NCI-H187 (cell line): ENCODE measurements at regions not wholly inside any gene's neighbourhood (a gene's known extent, or its start where the extent isn't known, plus 50 kb on each side); places are given as distances from the start of the nearest gene placed in this dataset.
"Not testable (repeated sequence)": the region's sequence is repeated elsewhere in the genome, so short reads cannot be mapped to it uniquely, and the experiment has no call there.

Source experiments
- DNase-seq, 2 experiments: peaks; one replicate each; lab custom pipeline; 2025; lab: John Stamatoyannopoulos, UW

DNA sequence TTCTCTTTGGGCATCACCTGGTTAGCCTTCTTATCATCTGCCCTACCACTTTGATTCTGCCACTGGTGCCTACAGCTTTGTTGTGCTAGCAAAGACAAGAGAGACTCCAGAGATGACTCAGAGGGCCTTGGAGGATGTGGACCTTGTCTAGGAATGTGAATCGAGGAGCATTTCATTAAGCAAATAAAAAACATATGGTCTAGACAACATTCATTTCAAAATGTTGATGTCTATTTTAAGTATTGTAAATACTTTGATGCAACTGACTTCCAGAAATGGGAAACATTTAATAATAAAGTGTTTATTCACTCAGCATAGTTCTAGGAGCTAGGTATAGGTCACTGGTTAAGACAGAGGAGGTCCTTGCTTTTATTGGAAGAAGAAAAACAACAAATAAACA, 195.5 kb downstream of the CDCA7 start:
- DNase-seq, result no peak

DNA sequence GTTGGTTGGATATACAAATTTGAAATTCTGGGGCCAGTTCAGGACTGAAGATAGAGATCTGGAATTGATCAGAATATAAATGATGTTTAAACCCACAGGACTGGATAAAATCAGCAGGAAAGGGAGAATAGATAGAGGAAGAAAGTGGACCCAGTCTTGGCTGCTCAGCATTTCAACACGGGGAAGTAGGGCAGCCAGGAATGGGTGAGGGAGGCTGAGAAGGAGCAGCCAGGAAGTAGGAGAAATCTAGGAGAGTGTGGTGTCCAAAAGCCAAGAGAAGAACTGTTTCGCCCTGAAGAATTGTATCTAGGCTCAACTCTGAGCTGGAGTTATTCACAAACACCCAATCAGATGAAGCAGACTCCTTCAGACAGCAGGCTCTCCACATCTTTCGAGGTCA, 197.9 kb downstream of the CDCA7 start:
- DNase-seq, result no peak

DNA sequence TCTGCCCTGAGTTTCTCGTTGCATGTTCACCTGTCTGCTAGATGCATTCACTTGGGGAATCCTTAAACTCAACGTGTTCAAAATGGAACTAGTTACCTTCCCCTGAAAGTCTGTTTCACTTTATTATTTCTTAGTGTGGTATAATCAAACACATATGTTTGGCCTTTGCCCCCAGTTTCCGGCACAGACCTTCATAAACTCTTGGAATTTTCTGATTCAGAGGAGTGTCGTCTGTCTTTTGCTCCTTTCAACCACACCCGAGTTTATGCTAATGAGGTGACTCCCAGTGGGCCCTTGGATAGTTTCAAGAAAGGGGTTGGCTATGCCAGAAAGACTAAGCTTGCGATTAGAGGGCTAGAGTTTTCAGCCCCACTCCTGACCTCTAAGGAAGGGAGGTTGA, 198.9 kb downstream of the CDCA7 start:
- DNase-seq, result no peak

DNA sequence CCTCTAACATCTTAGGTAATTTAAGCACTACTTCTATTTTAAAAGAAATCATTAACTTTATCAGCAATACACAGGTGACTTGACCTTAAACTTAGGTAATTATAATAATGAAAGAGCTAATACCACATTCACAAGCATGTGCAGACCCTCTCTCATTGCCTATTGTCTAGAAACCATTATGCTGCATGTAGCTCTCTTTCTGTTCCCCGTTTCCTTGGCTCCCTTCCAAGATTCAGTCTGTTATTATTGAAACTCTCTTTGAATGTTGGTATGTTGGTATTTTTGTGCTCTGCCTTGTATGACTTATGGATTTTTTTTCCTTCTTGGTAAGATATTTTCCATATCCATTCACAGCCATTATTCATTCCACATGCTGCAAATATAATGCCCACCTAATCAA, 201.2 kb downstream of the CDCA7 start:
- DNase-seq, result no peak

DNA sequence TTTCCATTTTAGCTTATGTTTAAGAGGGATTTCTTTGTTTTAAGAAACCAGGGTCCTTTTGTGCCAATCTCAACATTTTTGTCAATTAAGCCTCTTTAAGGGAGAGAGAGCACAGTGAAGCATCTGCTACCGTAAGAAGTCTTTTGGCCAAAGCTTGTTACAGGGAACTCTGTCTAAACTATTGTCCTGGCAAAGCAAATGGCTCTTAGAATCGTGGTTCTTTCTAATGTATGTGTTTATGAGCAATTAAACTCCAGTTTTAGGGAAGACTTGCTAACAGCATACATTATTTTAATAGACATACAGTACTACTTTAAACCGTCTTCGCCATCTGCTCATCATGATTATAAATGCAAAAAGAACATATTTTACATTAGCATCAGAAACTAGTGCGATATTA, 202.1 kb downstream of the CDCA7 start:
- DNase-seq, result no peak

DNA sequence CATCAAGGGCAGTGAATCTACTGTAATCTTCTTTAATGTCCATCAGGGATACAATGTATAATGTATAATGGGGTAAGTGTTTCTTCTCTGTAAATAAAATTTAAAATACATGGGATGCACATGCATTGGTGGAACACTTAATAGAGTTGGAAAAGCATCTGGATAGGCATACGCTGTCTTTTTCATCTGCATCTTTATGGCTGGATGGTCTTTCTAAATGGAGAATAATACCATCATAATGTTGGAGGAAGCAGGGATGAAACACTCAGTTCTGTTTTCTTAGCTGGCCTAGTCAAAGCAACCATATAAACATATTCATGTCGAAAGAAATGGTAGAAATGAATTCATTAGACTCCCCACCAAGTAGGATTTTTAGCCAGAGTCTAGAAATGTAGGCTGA, 202.8 kb downstream of the CDCA7 start:
- no peak for DNase-seq

DNA sequence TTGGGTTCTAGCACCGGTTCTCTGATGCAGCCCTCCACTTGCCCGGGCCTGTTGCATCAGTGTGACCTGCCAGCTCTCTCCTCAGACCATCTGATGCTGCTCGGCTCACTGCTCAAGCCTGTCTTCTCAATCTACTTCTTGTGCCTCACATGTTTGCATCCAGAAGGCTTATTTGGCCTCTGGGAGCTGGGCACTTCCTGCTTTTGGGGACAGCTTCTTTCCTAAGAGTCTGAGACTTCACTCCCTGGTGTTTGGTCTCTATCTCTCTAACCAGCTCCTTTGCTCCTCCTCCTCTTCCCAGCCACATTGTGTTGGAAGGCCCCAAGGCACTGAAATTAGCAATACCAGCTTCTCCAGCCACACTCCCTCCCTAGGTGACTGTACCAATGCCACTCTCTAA, 212.8 kb downstream of the CDCA7 start:
- no peak for DNase-seq

DNA sequence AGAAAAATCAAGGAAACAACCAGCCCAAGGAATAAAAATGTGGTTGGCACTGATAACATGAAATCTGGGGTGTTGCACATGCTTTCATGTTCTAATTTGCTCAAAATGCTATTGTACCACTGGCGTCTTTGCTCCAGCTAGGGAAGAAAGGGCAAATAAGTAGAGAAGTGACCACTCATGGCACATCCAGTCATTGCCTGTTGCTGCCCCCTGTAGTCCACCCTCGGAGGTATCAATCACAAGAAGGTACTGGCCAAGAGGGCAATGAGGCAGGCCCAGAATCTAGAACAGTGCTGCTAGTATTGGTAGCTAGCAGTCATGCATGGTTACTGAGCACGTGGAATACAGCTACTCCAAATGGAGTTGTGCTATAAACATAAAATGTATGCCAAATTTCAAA, 213.4 kb downstream of the CDCA7 start:
- DNase-seq, result no peak

DNA sequence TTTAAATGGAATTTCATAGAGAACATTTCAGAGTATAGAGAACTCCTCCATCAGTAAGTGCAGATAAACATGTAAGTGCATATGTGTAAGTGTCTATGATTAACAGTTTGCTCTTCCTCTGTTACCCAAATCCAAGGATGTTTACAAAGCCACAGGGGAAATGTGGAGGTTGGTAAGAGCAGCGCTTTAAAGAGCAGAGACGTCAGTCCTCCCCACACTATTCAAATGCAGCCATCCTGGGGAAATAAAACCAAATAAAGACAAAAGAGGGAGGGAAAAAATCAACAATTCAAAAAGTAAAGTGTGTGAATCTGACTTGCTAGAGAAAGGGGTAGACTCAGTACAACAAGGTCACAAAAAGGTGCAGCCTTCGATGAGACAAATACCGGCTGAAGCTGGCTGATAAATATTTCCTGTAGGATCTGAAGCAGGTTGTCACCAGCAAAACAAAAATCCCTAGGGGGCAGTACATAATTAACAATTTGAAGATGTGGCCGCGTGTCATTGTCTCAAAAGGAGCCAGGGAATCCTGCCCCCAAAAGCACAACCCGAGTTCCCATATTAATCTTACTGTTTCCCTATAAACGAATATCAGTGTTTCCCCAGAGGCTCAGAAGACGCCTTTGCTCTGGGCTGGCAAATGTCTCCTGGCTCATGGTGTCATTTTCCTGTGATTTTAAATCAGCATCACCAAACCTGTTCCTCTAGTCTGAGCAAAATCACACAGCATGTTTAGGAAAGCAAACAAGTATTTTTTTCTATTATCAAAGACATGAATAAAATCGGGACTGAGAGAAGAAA, 216.5 kb downstream of the CDCA7 start:
- no peak for DNase-seq

DNA sequence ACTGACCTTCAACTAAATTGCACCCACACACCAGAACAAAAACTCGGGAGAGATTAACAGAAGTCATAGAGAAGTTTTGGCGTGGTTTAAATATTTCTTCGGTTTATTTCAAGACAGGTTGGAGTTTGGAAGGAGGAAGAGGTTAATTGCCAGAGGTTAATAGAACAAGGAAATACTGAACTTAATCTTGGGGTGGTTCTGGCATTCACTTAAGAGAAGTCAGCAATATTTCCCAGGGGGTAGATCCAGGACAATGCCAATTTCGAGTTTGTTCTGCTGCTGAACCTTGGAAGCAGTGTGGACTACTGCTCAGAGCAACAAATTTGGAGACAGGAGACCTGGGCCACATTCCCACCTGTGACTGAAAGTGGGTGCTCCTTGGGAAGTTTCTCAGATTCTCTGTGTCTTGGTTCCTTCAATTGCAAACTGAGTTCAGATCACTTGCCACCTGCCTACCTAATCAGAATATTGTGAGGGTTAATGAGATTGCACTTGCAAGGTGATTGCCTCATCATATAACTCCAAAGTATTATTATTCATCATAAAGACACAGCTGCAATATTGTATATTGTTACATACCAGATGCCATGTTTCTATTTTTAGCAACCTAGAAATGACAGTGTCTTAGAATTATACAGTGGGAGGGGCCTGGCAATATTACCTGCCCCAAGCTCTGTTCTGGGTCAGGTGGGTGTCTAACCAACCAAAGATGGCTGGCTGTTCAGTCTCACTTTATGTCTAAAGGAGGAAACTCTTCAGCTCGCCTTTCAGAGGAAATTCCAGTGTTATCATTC, 217.4 kb downstream of the CDCA7 start:
- DNase-seq, result no peak

DNA sequence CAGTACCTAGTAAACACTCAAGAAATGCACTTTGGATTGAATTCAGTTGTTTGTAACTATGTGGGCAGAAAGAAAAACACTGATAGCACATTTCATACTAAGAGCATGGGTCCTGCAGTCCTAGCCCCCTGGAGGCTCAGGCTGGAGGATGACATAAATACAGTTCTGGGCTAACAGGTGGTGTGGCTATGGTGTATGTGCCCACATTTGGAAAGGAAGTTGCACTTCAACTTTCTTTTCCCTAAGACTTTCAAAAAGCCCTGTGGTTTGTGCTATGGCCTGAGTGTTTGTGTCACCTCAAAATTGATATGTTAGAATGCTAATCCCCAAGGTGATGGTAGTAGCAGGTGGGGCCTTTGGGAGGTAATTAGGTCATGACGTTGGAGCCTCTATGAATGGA, 218.2 kb downstream of the CDCA7 start:
- no peak for DNase-seq

DNA sequence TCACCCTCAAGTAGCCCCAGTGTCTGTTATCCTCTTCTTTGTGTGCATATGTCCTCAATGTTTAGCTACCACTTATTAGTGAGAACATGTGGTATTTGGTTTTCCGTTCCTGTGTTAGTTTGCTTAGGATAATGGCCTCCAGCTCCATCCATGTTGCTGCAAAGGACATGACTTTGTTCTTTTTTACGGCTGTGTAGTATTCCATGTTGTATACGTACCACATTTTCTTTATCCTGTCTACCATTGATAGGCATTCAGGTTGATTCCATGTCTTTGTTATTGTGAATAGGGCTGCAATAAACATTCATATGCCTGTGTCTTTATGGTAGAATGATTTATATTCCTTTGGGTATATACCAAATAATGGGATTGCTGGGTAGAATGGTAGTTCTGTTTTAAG, 219.1 kb downstream of the CDCA7 start:
- DNase-seq, result not testable (repeated sequence)

DNA sequence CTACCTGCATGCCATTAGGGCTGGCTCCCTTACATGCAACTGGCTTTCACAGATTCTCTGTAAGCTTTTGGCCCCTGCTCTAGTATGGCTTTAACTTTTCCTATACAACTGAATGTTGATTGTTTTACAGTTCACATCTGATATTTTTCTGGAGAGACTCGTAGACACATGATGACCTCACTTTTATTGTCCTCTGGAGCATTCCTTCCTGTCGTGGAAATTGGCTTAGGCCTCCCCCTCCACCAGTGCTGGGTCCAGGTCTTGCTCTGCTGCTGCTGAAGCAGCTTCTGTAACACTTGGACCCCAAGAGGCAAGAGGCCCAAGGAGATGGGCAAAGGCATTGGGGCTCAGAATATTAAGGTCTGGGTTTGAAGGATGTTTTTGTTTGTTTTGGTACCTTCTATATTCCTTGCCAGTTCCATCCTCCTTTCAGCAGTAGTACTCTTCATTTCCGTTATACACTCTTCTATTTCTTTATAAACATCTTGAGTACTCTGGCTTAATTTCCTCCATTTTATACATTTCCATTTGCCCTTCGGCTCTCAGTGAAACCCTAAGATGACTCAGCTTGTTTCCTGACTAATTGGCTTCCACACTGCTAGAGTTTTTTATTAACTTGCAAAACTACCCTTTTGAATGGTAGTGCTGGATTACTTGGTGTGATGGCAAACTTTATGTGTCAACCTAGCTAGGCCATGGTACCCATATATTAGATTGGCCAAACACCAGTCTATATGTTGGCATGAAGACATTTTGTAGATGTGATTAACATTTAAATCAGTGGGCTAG, 219.8 kb downstream of the CDCA7 start:
- DNase-seq, result no peak

DNA sequence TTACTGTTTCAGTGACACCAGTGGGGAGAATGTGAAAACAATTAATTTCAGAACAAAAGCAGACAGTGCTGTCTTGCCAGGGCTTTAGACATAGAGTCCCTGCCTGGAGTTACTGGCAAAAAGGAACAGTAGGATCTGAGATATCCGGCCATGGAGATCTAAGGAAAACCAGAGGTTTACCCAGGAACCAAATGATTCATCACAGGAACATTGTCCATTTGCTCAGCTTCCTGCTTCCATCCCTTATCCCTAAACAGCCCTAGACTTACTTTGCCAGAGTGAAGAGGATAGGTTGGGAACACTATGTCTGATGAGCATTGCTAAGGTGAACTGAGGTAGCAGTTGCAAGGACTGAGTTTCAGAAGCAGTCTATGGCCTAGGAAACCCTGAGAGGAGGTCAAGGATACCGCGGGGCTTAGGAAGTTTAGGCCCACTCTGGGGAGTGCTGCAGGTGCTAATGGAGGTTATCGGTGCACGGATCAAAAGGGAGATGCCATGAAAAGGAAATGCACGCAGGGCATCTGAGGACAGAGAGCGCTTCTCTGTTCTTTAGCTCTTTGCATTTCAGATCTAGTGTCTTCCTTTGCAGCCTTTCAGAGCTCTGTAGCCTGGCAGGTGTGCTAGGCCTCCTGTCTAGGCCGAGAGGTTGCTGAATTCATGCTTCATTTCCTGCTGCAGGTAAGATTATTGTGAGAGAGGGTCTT, 223.9 kb downstream of the CDCA7 start:
- no peak for DNase-seq

DNA sequence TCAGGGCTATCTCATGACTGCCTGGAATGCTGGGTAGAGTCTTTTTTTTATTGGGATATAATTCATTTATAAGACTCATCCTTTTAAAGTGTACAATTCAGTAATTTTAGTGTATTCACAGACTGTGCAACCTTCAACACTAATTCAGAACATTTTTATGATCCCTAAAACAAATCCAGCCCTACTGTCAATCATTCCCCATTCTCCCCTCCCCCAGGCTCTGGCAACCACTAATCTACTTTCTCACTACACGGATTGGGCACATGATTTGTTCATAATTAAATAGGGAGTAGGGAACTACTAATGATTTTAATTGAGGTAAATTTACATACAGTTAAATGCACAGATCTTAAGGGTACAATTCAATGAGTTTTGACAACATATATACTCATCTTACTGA, 225.7 kb downstream of the CDCA7 start:
- DNase-seq, result no peak

DNA sequence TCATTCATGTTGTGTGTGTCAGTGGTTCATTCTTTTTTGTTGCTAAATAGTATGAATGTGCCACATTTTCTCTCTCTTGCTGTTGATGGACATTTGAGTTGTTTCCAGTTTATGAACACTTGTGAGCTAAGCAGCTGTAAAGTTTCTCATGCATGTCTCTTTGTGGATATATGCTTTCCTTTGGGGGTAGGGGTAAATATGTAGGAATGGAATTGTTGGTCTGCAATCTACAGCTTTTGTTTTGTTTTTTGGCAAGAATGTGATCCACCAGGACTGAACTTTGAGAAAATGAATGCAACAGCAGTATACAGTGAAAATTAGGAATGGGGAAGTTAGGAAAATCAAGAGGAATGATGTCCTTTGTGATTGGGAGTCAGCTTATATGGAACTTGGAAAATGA, 226.3 kb downstream of the CDCA7 start:
- no peak for DNase-seq

DNA sequence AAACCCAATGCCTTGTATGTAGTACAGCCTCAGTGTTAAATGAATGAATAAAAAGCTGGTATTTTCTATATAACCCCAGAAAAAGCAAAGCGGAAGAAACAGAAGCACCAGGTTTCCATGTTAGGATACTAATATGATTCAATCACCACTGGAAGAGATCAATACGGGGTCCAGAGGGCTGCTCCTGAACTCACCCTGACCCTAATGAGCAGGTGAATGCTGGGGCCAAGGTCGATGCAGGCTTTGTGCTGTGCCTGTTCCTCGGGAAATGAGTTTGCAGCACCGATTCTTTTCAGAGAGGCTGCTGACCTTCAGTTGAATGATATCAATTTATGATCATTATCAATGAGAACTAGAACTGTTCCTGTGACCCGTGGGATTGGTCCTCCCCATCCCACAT, 228.5 kb downstream of the CDCA7 start:
- DNase-seq, result no peak

DNA sequence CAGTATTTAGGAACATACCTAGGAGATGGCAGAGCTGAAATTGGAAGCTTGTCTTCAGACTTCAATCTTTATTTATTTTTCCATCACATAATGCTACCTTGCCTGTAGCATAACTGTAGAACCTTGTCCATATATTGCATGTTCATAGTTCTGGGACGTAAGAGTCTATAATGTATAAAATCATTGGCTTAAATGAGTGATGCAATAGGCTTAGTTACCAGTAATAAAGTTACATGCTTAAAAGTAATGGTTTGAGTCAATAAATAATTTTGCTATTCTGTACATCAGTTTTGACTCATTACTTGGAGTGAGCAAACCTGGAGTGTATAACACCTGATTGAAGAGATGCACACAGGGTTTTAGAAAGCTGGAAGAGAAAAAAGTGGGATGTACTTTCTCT, 229.3 kb downstream of the CDCA7 start:
- DNase-seq, result no peak

DNA sequence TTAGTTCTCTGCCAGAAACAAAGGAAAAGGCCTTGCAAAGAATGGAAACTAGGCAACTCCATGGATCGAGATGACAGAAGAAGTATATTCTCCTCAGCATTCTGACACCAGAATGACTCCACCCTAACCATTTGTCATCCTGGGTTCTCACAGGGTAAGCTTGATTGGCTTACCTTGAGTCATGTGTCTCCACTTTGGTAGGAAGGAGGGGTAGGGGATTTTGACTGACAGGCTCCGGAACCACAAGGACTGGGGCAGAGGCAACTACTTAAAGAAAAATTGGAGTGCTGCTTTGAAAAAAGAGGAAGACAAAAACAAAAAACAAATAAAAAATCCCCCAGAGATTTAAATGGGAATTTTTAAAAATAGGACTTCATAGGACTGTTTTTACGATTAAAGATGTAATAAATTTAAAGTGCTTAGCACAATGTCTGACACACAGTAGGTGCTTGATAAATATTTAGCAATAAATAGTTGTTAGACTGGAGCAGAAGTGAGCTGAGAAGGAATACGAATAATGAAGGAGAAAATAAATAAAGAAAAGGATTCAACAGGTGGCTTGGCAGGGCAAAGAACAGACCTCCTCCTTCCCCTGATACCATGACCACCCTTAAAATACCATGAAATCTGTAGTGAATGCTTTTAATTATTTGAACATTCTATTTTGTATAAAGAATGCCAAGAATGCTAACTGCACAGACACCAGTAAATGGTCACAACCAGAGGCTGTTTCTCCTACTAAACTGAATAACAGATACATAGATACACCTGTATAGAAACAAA, 230.2 kb downstream of the CDCA7 start:
- DNase-seq, result no peak

DNA sequence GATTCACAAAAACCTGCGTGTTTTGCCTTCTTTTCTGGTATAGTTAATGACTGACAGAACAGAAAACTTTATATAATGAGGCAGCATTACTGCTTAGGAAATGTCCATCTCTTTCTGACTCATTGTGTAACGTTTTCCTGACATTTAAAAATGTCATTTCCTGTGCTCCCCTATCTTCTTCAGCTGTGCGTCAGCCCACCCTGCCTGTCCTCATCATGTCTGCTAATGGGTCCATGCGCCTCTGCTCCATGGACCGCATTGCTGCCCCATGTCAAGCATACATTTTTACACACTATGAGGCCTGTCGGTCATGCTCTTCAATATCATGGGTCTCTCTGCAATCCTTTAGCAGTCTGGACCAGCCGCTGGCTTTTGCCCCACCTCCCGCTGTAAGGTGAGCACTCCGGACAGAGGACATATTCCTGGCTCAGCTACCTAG, 234.3 kb downstream of the CDCA7 start:
- DNase-seq, result no peak

DNA sequence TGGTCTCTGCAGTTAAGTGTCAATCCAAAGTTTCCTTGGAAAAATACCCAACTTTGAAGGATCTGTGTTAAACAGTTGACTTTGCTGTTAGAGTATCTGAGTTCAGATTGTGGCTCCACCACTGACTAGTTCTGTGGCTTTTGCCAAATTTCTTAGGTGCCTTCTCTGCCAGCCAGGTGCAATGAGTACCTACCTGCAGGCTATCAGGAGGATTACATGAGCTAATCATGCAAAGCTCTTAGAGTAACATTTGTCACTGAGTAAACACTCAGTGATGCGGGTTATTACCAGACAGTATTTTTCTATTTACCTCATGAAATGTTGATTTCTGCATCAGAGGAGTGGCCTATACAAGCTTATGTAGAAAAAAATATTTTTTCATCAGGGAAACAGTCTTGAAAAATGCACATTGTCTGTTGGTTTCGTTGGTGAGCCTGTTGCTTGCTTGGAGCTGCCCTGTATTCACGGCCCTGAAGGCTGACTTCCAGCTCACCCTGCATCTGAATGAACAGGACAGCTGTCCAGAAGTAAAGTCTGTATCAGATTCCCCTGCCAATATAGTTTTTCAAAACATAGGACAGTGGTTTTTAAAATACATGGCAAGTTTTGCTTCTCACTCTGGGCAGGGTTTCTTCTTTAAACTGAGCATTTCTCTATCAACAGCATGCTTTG, 235.1 kb downstream of the CDCA7 start:
- no peak for DNase-seq
